Kidney epithelial cell (primary cell): ENCODE measurements at regions not wholly inside any gene's neighbourhood (a gene's known extent, or its start where the extent isn't known, plus 50 kb on each side); places are given as distances from the start of the nearest gene placed in this dataset.

ENCODE experiments used
- DNase-seq: peaks from one replicate; pipeline ENCODE4 v3.0.0-alpha.2; 2010; ENCODE audit warnings: low read depth
- H3K27me3 ChIP-seq: 2 replicates; pipeline ENCODE4 v1.6.0; 2011; ENCODE audit warnings: low read length; ENCODE audit not compliant: control insufficient read depth, insufficient read depth
- H3K36me3 ChIP-seq: 2 replicates; pipeline ENCODE4 v1.5.1; 2011; ENCODE audit warnings: low read length; ENCODE audit not compliant: control insufficient read depth, insufficient read depth
- H3K4me3 ChIP-seq: 2 replicates; pipeline ENCODE4 v1.5.1; 2011; ENCODE audit warnings: low read depth, mild to moderate bottlenecking, control low read depth, low read length
- TF ChIP-seq, protein P1 (sequence below): IDR thresholded peaks from 2 replicates; pipeline ENCODE4 v1.5.1; 2011; ENCODE audit warnings: mild to moderate bottlenecking, moderate library complexity, low read length, control low read depth, inconsistent platforms; ENCODE audit not compliant: insufficient read depth, poor library complexity, severe bottlenecking

DNA sequence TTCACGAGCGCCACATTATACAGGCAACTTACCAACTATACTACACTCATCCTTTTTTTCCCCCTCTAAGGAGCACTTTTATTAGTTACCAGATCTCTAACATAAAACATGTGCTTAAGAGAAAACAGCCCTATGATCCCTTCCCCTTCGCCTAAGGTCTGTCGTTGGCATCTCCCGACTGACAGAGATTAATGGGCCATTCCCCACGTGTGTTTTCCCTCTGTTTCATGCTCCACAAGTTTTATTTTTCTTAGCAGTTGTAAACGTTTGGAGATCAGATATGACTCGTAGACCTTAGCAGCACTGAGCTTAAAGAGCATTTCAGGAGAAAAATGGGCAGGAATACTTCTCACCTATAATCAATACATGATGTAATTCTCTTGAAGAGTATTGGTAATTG lies 51.4 kb upstream of the FZD10 start:
- TF ChIP-seq, protein P1, sequence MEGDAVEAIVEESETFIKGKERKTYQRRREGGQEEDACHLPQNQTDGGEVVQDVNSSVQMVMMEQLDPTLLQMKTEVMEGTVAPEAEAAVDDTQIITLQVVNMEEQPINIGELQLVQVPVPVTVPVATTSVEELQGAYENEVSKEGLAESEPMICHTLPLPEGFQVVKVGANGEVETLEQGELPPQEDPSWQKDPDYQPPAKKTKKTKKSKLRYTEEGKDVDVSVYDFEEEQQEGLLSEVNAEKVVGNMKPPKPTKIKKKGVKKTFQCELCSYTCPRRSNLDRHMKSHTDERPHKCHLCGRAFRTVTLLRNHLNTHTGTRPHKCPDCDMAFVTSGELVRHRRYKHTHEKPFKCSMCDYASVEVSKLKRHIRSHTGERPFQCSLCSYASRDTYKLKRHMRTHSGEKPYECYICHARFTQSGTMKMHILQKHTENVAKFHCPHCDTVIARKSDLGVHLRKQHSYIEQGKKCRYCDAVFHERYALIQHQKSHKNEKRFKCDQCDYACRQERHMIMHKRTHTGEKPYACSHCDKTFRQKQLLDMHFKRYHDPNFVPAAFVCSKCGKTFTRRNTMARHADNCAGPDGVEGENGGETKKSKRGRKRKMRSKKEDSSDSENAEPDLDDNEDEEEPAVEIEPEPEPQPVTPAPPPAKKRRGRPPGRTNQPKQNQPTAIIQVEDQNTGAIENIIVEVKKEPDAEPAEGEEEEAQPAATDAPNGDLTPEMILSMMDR: no peak

GRCh38 chr12:130111965-130112496 lies 50.2 kb upstream of the FZD10 start:
- TF ChIP-seq, protein P1: no peak
- H3K36me3 ChIP-seq: no peaks in the 10 kb centered on the region

More for the DNA sequence above, 51.4 kb upstream of the FZD10 start:
- no peak for DNase-seq
- H3K36me3 ChIP-seq: no peaks in the 10 kb centered on the region
- peaks cover 2% of the 10 kb centered on the region for H3K27me3 ChIP-seq
- no peak overlapping the region for H3K4me3 ChIP-seq

More at GRCh38 chr12:130111965-130112496, 50.2 kb upstream of the FZD10 start:
- Histone ChIP-seq H3K27me3 (peaks cover 2% of the 10 kb centered on the region), H3K4me3 (no peak overlapping the region)
- no peak for DNase-seq
